Activated CD8-positive, alpha-beta memory T cell treated with anti-CD3 and anti-CD28 coated beads for 1 hour (primary cell): ENCODE measurements at regions not wholly inside any gene's neighbourhood (a gene's known extent, or its start where the extent isn't known, plus 50 kb on each side); places are given as distances from the start of the nearest gene placed in this dataset.
"Not testable (repeated sequence)": the region's sequence is repeated elsewhere in the genome, so short reads cannot be mapped to it uniquely, and the experiment has no call there.

Experiments used
- DNase-seq, 2 donors: peaks; one replicate each; pipeline ENCODE4 v3.0.0-alpha.2; 2020; ENCODE audit warnings: low read depth in 1 of 2; ENCODE audit errors: extremely low read depth in 1 of 2

DNA sequence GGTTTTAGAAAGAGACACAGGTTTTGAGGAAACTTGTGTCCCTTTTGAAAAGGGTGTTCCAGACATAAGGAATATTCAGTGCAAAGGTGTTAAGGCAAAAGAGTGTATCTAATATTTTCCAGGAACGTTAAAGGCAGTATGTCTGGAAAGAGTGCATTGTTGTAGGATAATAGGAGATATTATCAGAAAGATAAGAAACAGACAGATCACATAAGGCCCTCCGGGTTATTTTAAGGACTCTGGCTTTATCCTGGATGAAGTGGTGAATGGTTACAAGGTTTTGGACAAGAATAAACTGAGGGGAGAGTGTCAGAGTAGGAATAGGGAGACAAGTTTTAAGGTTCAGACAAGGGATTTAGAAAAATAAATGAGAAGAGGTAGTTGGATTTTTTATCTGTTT is 493.7 kb upstream of the GRM7 start:
- no peak for DNase-seq

DNA sequence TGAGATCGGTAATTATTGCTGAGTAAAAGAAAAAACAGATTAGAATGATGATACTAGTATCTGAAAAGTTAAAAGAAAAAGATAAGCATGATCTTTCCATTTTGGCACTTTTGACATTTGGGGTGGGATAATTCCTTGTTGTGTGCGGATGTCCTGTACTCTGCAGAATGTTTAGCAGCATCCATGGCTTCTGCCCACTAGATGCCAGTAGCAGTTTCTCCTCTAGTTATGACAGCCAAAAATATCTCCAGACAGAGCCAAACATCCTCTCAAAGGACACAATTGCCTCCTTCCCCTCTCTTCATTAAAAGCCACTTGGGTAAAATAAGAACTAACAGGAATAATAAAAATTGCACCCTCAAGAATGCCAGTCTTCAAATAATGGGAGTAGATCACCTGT is 468.8 kb upstream of the GRM7 start:
- no peak for DNase-seq

DNA sequence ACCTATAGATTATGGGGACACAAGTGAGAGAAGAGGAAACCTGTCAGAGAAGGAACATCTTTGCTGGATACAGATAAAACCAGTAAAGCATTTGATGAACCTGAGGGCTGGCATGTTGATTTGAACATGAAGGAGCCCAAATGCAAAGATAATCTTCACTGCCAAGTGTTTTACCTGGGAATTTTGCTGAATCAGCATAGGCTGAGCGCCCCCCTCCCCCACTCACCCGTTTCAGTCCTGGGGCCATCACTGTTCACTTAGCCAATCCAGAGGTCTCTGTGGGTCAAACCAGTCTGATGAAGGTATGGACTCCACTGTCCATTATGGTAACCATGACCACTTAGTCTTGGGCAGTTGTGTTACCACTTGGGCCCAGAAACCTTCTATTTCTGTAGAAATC is 466.0 kb upstream of the GRM7 start:
- no peak for DNase-seq

GRCh38 chr3:6396631-6397030 is 464.3 kb upstream of the GRM7 start:
- no peak for DNase-seq

GRCh38 chr3:6402666-6403065 is 458.2 kb upstream of the GRM7 start:
- not testable (repeated sequence) for DNase-seq

GRCh38 chr3:6406923-6407322 is 454.0 kb upstream of the GRM7 start:
- DNase-seq: not testable (repeated sequence)

GRCh38 chr3:6416049-6416661 is 444.8 kb upstream of the GRM7 start:
- DNase-seq: no peak

GRCh38 chr3:6417174-6417573 is 443.7 kb upstream of the GRM7 start:
- no peak for DNase-seq

GRCh38 chr3:6418485-6418884 is 442.4 kb upstream of the GRM7 start:
- no peak for DNase-seq

- DNase-seq: no peak
Measured at GRCh38 chr3:6421666-6422445, 439.1 kb upstream of the GRM7 start.

DNA sequence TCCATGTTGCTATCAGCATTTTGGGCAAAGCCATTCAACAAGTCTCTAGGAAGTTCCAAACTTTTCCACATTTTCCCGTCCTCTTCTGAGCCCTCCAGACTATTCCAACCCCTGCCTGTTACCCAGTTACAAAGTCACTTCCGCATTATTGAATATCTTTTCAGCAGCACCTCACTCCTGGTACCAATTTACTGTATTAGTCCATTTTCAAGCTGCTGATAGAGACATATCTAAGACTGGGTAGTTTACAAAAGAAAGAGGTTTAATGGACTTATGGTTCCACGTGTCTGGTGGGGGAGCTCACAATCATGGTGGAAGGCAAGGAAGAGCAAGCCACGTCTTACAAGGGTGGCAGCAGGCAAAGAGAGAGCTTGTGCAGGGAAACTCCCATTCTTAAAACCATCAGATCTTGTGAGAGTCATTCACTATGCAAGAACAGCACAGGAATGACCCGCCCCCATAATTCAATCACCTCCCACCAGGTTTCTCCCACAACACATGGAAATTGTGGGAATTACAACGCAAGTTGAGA is 435.6 kb upstream of the GRM7 start:
- no peak for DNase-seq

- not testable (repeated sequence) for DNase-seq
Measured at GRCh38 chr3:6428276-6428675, 432.6 kb upstream of the GRM7 start.

DNA sequence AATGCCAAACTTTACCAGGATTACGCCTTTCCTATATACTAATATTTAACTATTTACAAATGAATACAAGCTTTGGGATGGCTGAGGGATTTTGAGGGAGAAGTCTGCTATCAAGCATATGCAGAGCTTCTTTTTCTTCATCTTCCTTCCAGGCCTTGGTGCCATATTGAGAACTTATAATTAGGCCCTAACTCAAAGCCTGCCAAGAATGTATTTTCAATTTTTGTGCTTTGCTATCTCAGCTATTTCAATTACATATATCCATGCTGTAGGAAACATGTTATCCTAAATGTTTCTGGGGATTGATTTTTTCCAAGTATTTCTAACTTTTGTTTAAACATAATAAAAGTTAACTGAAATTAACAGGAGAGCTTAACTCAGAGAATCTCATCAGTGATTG is 425.0 kb upstream of the GRM7 start:
- DNase-seq: no peak

- DNase-seq: no peak
Measured at GRCh38 chr3:6437631-6438030, 423.3 kb upstream of the GRM7 start.

DNA sequence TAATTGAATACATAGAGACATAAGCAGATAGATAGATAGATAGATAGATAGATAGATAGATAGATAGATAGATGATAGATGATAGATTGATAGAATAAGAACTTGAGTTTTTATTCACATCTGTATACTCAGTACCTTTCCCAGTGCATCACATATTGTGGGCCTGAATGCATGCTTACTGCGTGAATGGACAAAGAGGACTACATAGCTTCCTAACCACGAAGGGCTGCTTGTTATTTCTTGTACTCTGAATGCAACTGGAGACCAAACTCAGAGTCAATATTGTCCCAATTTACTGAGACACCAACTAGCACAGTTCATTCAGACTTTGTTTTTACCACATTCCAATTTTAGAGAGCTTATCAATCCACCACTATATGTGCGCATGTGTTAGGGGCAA is 422.9 kb upstream of the GRM7 start:
- no peak for DNase-seq

GRCh38 chr3:6439226-6439625 is 421.7 kb upstream of the GRM7 start:
- no peak for DNase-seq

GRCh38 chr3:6439824-6440223 is 421.1 kb upstream of the GRM7 start:
- no peak for DNase-seq

DNA sequence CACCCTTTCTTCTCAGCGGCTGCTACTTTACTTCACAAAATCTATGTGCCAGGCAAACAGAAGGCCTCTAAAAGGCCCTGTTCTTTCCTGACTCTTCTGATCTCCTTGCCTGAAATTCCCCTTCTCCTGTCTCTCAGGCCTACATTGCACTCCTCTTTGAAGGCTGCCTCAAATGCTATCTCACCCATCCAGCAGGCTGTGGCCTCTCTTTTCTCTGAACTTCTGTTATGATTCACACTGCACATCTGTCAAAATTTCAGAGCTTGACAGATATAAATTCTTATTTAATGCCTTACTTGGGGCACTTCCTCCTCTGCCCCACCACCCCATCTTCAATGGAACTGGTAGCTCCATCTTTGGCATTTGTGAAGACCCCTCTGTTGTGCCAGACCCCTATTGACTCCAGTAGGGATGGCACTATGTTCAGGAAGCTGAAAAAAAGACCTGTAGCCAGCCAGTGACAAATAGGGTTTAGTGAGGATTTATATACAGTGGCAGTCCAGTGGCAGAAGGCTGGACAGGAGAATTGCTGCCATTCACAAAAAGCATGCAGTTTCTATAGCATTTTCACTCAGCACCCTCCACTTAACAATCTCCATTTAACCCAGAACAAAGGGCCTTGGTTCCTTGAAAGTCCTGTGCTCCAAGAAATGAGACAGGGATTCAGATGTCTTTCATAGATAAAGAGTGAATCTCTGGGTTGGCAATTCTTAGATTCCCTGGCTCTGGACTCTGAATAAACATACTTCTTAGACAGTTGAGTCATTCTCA is 415.8 kb upstream of the GRM7 start:
- no peak for DNase-seq

DNA sequence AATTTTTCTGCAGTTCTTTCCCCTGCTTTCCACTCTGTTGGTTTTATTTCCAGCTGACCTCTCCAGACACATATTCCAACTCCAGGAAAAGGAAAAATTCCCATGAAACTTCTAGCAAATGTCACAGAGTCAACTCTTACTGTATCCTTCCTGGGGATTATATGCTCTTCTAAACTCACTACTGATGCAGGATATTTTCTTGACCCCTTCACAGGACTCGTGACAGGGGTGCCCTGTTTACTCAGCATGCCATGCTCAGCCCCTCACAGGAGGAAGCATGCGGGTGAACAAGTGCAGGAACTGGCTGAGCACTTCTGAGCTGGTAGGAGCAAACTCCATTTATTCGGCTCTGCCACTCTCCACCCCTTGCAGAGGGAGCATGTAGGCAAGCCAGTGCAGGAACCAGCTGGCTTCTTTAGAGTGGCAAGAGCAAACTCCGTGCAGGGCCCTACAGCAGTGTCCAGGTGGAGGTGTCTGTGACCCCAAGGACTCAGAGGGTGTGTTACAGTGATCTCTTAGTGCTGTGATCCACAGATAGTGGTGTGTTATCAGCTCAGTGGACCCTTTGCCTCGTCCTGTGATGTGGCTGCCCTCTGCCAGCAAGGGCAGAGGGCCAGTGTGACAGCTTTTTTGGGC is 413.6 kb upstream of the GRM7 start:
- no peak for DNase-seq

GRCh38 chr3:6448011-6448410 is 412.9 kb upstream of the GRM7 start:
- no peak for DNase-seq

DNA sequence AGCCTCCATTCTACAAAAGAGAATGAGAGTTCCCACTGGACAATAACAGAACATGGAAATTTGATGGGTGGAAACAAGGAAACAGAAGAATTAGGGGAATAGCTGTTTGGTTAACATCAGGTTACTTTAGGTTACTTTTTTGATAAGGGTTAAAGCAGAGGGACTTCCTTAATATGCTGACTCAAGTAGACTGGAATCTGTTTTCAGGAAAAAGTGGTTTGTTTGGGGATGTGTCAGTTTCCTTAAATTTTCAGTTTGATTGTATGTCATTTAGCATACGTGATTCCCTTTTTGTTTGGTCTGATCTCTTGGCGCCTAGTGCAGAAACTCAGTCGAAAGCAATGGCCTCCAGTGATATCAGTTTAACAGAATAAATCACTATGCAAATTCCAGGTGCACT is 411.8 kb upstream of the GRM7 start:
- DNase-seq: no peak
